Thyroid gland (tissue), 4 donors: ENCODE measurements at regions not wholly inside any gene's neighbourhood (a gene's known extent, or its start where the extent isn't known, plus 50 kb on each side); places are given as distances from the start of the nearest gene placed in this dataset.

Source experiments
- POLR2A ChIP-seq, 2 donors: fragments of 450-650 bp; IDR thresholded peaks; one replicate each; pipeline ENCODE4 v1.6.1; 2017; ENCODE audit warnings: antibody characterized with exemption in 2 of 2, mild to moderate bottlenecking in 2 of 2, moderate library complexity in 1 of 2
- TF ChIP-seq, protein P1 (sequence below), 6 experiments: fragments of 200-600 bp in 3 of 6; fragments of 450-650 bp in 3 of 6; sonication (generic) in 3 of 6; IDR thresholded peaks; one replicate each; pipeline ENCODE4 v1.5.1; 2016 to 2019; ENCODE audit warnings: antibody characterized with exemption in 6 of 6, mild to moderate bottlenecking in 2 of 6, inconsistent platforms in 1 of 6, moderate library complexity in 1 of 6

DNA sequence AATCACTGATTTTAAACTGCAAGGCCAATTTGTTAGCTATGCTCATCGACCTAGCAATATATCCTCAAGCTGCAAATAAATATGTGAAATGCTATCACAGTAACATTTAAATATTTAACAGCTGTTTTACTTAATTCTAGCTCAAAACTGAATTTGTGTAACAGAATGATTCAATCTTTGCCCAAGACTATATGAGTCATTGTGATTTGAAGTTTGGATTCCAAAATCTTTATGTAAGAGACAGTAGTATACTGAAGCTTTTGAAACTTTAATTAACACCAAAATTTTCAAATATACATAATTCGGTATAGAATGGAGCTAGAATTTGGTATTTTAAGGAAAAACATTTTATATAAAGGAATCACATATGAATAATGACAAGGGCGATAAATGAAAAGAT, 603.0 kb upstream of the ROBO2 start:
- TF ChIP-seq, protein P1, sequence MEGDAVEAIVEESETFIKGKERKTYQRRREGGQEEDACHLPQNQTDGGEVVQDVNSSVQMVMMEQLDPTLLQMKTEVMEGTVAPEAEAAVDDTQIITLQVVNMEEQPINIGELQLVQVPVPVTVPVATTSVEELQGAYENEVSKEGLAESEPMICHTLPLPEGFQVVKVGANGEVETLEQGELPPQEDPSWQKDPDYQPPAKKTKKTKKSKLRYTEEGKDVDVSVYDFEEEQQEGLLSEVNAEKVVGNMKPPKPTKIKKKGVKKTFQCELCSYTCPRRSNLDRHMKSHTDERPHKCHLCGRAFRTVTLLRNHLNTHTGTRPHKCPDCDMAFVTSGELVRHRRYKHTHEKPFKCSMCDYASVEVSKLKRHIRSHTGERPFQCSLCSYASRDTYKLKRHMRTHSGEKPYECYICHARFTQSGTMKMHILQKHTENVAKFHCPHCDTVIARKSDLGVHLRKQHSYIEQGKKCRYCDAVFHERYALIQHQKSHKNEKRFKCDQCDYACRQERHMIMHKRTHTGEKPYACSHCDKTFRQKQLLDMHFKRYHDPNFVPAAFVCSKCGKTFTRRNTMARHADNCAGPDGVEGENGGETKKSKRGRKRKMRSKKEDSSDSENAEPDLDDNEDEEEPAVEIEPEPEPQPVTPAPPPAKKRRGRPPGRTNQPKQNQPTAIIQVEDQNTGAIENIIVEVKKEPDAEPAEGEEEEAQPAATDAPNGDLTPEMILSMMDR (IDR thresholded peaks at IDR 0.05), result no peak
- no peak for TF ChIP-seq POLR2A (IDR thresholded peaks at IDR 0.05)
